ENCODE measurements at regions not wholly inside any gene's neighbourhood (a gene's known extent, or its start where the extent isn't known, plus 50 kb on each side); places are given as distances from the start of the nearest gene placed in this dataset.

DNA sequence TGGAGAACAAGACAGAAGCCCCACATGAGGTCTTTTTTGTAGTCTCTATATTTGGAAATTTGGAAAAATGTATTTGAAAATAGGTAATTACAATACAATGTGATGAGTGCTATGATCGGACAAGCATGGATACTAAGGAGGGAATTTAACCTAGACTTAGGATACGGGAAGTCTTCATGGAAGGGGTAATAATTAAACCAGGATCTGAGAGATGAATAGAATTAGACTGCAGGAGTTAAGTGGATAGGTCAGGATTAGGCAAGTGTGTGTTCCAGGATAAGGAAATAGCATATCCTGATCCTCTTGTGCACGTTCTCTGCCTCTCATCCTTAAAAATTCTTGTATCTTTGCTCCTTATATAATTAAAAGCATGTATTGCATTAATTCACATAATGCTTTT, 223.3 kb upstream of the PRICKLE1 start:
- TF ChIP-seq, protein P1, sequence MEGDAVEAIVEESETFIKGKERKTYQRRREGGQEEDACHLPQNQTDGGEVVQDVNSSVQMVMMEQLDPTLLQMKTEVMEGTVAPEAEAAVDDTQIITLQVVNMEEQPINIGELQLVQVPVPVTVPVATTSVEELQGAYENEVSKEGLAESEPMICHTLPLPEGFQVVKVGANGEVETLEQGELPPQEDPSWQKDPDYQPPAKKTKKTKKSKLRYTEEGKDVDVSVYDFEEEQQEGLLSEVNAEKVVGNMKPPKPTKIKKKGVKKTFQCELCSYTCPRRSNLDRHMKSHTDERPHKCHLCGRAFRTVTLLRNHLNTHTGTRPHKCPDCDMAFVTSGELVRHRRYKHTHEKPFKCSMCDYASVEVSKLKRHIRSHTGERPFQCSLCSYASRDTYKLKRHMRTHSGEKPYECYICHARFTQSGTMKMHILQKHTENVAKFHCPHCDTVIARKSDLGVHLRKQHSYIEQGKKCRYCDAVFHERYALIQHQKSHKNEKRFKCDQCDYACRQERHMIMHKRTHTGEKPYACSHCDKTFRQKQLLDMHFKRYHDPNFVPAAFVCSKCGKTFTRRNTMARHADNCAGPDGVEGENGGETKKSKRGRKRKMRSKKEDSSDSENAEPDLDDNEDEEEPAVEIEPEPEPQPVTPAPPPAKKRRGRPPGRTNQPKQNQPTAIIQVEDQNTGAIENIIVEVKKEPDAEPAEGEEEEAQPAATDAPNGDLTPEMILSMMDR (optimal IDR thresholded peaks at IDR 0.05 in 1 of 3, IDR thresholded peaks at IDR 0.05 in 1 of 3, conservative IDR thresholded peaks at IDR 0.05 in 1 of 3; ENCODE audit: extremely low read depth in 1 of 3, insufficient read depth in 2 of 3, low read length in 3 of 3), result no peak
- no peak for TF ChIP-seq EZH2 (IDR thresholded peaks at IDR 0.05; ENCODE audit: low read length)

All from keratinocyte (primary cell).